ENCODE measurements at regions not wholly inside any gene's neighbourhood (a gene's known extent, or its start where the extent isn't known, plus 50 kb on each side); places are given as distances from the start of the nearest gene placed in this dataset.
"Not testable (repeated sequence)": the region's sequence is repeated elsewhere in the genome, so short reads cannot be mapped to it uniquely, and the experiment has no call there.

DNA sequence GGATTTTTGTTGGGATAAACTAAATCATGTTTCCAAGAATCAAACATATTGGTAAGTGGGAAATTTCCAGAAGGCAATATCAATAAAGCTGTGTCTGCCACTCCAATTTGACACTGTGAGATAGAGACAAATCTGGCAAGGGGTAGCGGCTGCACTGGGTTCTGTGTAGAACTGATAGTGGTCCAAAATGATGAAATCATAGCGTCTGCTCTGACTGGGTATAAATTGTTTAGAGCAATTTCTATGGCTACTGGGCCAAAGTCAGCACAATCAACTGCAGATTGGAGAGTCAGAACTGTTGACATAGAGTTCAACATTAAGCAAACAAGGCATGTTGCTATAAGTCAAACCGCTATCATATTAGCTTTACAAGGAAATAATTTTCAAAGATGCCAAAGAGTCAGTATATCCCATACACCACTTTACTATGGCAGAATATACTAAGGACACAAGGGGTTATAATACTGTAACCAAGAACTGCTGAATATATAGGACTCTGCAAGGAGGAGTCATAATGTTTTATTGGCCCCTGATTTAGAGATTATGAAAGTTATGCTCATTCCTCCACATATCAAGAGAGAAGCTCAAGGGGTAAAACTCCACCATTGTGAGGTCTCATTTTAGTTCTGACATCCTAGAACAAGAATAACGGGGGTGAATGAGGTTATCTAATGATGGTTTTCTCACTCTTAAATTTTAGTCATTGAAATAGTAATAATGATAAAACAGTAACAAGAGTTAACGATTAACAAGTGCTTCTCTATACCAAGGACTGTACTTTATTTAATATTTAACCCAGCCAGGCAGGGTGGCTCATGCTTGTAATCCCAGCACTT lies 309.7 kb upstream of the GADL1 start:
- no peaks in the 10 kb centered on the region for H3K27me3 ChIP-seq (replicated peaks)
- no peaks in the 10 kb centered on the region for H3K9me3 ChIP-seq (replicated peaks)
- no peaks in the 10 kb centered on the region for H3K36me3 ChIP-seq
- DNase-seq (ENCODE audit: low read depth in 1 of 2, low spot score in 2 of 2) = no peak
- no peak overlapping the region for H3K27ac ChIP-seq
- no peaks in the 10 kb centered on the region for H3K4me1 ChIP-seq (replicated peaks)
- H3K4me3 ChIP-seq = no peak overlapping the region

DNA sequence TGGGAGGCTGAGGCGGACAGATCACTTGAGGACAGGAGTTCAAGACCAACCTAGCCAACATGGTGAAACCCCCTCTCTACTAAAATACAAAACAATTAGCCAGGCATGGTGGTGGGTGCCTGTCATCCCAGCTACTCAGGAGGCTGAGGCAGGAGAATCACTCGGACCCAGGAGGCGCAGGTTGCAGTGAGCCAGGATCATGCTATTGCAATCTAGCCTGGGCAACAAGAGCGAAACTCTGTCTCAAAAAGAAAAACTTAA lies 310.3 kb upstream of the GADL1 start:
- not testable (repeated sequence) for H3K4me1 ChIP-seq (replicated peaks); H3K9me3 ChIP-seq (replicated peaks); H3K4me3 ChIP-seq; H3K27ac ChIP-seq; H3K36me3 ChIP-seq; H3K27me3 ChIP-seq (replicated peaks); DNase-seq (ENCODE audit: low read depth in 1 of 2, low spot score in 2 of 2)

GRCh38 chr3:31210068-31210645 lies 315.7 kb upstream of the GADL1 start:
- H3K9me3 ChIP-seq (replicated peaks) = no peaks in the 10 kb centered on the region
- H3K27ac ChIP-seq = no peak overlapping the region
- H3K4me1 ChIP-seq (replicated peaks) = peaks cover 15% of the 10 kb centered on the region
- no peak for DNase-seq (ENCODE audit: low read depth in 1 of 2, low spot score in 2 of 2)
- H3K27me3 ChIP-seq (replicated peaks) = no peaks in the 10 kb centered on the region
- no peak overlapping the region for H3K4me3 ChIP-seq
- H3K36me3 ChIP-seq = no peaks in the 10 kb centered on the region

DNA sequence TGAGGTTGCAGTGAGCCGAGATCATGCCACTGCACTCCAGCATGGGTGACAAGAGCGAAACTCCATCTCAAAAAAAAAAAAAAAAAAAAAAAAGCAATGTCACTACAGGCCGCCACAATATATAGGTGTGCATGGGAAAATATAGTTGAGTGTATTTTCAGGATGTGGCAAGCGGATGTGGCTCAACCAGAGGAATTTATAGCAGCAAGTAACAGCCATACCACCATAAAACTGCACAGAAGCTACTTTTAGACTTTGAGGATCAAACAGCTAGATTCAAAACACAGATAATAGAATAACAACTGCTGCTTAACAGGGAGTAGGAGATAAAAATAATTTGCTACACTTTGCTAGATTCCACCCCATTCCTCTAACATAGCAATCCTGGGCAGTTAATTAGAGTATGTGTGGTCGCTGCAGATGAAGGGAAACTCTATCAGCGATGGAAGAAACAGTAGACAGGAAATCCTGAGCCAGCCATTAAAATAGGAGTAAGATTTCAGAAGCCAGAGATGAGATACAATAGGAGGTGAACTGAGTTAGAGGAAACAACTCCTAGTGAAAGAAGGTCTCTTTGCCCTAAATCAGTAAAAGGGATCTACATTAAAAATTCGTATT lies 318.7 kb upstream of the STT3B start:
- Histone ChIP-seq H3K4me3 (no peak overlapping the region), H3K27ac (no peak overlapping the region), H3K27me3 (replicated peaks) (no peaks in the 10 kb centered on the region), H3K36me3 (no peaks in the 10 kb centered on the region), H3K9me3 (replicated peaks) (no peaks in the 10 kb centered on the region), H3K4me1 (replicated peaks) (peaks cover 15% of the 10 kb centered on the region)
- no peak for DNase-seq (ENCODE audit: low read depth in 1 of 2, low spot score in 2 of 2)

- no peak for DNase-seq (ENCODE audit: low read depth in 1 of 2, low spot score in 2 of 2)
Observed at GRCh38 chr3:31218082-31218481, 314.6 kb upstream of the STT3B start.

GRCh38 chr3:31219131-31219843 lies 313.4 kb upstream of the STT3B start:
- DNase-seq (ENCODE audit: low read depth in 1 of 2, low spot score in 2 of 2) = no peak
- no peaks in the 10 kb centered on the region for H3K27me3 ChIP-seq (replicated peaks)
- no peak overlapping the region for H3K27ac ChIP-seq
- H3K4me3 ChIP-seq = no peak overlapping the region
- H3K36me3 ChIP-seq = no peaks in the 10 kb centered on the region
- H3K4me1 ChIP-seq (replicated peaks) = no peaks in the 10 kb centered on the region
- no peaks in the 10 kb centered on the region for H3K9me3 ChIP-seq (replicated peaks)

More at GRCh38 chr3:31218082-31218481, 314.6 kb upstream of the STT3B start:
- no peak overlapping the region for H3K4me3 ChIP-seq
- H3K4me1 ChIP-seq (replicated peaks) = peaks cover 3% of the 10 kb centered on the region
- no peak overlapping the region for H3K27ac ChIP-seq
- no peaks in the 10 kb centered on the region for H3K36me3 ChIP-seq
- H3K9me3 ChIP-seq (replicated peaks) = no peaks in the 10 kb centered on the region
- no peaks in the 10 kb centered on the region for H3K27me3 ChIP-seq (replicated peaks)

DNA sequence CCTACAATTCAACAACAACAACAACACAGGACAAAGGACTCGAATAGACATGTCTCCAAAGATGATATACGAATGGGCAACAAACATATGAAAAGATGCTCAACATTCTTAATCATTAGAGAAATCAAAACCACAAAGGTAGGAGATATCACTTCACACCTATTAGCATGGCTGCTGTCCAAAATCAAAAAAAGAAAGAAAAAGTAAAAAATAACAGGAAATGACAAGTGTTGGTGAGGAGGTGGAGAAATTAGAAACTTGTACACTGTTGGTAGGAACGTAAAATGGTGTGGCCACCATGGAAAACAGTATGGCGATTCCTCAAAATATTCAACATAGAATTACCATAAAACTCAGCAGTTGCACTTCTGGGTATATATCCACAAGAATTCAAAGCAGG lies 312.3 kb upstream of the STT3B start:
- no peaks in the 10 kb centered on the region for H3K4me1 ChIP-seq (replicated peaks)
- no peaks in the 10 kb centered on the region for H3K36me3 ChIP-seq
- no peak overlapping the region for H3K27ac ChIP-seq
- H3K9me3 ChIP-seq (replicated peaks) = no peaks in the 10 kb centered on the region
- no peaks in the 10 kb centered on the region for H3K27me3 ChIP-seq (replicated peaks)
- DNase-seq (ENCODE audit: low read depth in 1 of 2, low spot score in 2 of 2) = no peak
- no peak overlapping the region for H3K4me3 ChIP-seq

DNA sequence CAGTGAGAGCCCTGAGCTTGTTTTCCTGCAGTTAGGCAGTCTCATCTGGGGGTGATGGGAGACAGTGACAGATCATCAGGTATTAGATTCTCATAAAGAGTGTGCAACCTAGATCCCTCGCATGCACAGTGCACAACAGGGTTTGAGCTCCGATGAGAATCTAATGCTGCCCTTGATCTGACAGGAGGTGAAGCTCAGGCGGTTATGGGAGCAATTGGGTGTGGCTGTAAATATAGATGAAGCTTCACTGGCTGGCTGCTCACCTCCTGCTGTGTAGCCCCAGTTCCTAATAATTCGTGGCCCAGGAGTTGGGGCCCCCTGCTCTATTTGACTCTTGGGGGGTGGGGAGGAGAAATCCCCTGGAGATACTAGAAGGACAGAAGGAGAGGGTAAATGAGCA lies 309.4 kb upstream of the STT3B start:
- no peak for DNase-seq (ENCODE audit: low read depth in 1 of 2, low spot score in 2 of 2)
- Histone ChIP-seq H3K4me3 (no peak overlapping the region), H3K4me1 (replicated peaks) (no peaks in the 10 kb centered on the region), H3K9me3 (replicated peaks) (no peaks in the 10 kb centered on the region), H3K27me3 (replicated peaks) (no peaks in the 10 kb centered on the region), H3K36me3 (no peaks in the 10 kb centered on the region), H3K27ac (no peak overlapping the region)

DNA sequence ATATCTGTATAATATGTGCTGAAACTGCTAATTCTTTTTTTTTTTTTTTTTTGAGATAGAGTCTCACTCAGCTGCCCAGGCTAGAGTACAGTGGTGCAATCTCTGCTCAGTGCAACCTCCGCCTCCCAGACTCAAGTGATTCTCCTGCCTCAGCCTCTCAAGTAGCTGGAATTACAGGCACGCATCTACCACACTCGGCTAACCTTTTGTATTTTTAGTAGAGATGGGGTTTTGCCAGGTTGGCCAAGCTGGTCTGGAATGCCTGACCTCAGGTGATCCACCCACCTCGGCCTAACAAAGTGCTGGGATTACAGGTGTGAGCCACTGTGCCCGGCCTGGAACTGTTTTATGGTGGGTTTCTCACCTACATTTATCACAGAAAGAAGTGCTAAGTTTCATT lies 307.8 kb upstream of the STT3B start:
- no peaks in the 10 kb centered on the region for H3K9me3 ChIP-seq (replicated peaks)
- no peak overlapping the region for H3K4me3 ChIP-seq
- H3K4me1 ChIP-seq (replicated peaks) = no peaks in the 10 kb centered on the region
- DNase-seq (ENCODE audit: low read depth in 1 of 2, low spot score in 2 of 2) = no peak
- H3K27me3 ChIP-seq (replicated peaks) = no peaks in the 10 kb centered on the region
- H3K36me3 ChIP-seq = no peaks in the 10 kb centered on the region
- no peak overlapping the region for H3K27ac ChIP-seq

GRCh38 chr3:31225923-31226322 lies 306.8 kb upstream of the STT3B start:
- Histone ChIP-seq H3K4me1 (replicated peaks) (no peaks in the 10 kb centered on the region), H3K4me3 (no peak overlapping the region), H3K36me3 (no peaks in the 10 kb centered on the region), H3K27me3 (replicated peaks) (no peaks in the 10 kb centered on the region), H3K27ac (no peak overlapping the region), H3K9me3 (replicated peaks) (no peaks in the 10 kb centered on the region)
- no peak for DNase-seq (ENCODE audit: low read depth in 1 of 2, low spot score in 2 of 2)

DNA sequence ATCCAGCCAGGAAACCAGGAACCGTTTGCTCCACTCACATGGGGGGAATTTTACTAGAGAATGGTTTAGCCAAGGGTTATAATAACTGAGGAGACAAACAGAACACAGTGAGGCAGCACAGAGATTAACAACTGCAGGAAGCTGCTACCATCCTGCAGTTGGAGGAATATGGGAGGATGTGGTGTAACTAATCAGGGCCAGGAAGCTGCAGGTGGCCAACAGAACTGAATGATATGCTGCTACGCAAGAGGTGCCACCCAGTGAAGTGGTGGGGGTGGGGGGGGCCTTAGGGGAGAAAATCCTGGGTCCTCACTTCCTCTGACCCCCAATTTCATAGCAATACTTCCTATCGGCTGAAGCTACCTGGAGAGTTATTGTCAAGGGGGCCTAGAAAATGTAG lies 306.4 kb upstream of the STT3B start:
- DNase-seq (ENCODE audit: low read depth in 1 of 2, low spot score in 2 of 2) = no peak
- Histone ChIP-seq H3K27me3 (replicated peaks) (no peaks in the 10 kb centered on the region), H3K36me3 (no peaks in the 10 kb centered on the region)

DNA sequence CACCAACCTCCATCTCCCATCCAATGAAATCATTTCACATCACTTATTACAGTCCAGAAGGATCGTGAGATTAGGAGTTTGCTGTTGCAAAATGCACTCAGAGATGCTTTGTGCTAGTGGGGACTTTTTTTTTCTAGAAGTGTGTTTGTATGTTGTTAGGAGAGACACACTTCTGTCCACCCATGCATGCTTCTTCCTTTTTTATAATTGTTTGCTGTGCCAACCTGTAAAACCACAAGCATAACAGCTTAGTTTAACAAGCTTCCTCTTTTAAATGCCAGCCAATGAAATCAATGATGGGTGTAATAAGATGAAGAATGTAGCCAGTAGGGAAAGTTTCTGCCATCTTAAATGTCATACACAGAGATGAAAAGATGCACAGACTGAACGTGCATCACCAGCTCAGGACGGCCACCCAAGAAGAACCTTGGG lies 305.6 kb upstream of the STT3B start:
- H3K4me1 ChIP-seq (replicated peaks) = no peaks in the 10 kb centered on the region
- no peak overlapping the region for H3K4me3 ChIP-seq
- H3K36me3 ChIP-seq = no peaks in the 10 kb centered on the region
- no peaks in the 10 kb centered on the region for H3K27me3 ChIP-seq (replicated peaks)
- no peak for DNase-seq (ENCODE audit: low read depth in 1 of 2, low spot score in 2 of 2)
- H3K9me3 ChIP-seq (replicated peaks) = no peaks in the 10 kb centered on the region
- no peak overlapping the region for H3K27ac ChIP-seq

More for the DNA sequence above, 306.4 kb upstream of the STT3B start:
- no peaks in the 10 kb centered on the region for H3K4me1 ChIP-seq (replicated peaks)
- no peaks in the 10 kb centered on the region for H3K9me3 ChIP-seq (replicated peaks)
- H3K4me3 ChIP-seq = no peak overlapping the region
- H3K27ac ChIP-seq = no peak overlapping the region

DNA sequence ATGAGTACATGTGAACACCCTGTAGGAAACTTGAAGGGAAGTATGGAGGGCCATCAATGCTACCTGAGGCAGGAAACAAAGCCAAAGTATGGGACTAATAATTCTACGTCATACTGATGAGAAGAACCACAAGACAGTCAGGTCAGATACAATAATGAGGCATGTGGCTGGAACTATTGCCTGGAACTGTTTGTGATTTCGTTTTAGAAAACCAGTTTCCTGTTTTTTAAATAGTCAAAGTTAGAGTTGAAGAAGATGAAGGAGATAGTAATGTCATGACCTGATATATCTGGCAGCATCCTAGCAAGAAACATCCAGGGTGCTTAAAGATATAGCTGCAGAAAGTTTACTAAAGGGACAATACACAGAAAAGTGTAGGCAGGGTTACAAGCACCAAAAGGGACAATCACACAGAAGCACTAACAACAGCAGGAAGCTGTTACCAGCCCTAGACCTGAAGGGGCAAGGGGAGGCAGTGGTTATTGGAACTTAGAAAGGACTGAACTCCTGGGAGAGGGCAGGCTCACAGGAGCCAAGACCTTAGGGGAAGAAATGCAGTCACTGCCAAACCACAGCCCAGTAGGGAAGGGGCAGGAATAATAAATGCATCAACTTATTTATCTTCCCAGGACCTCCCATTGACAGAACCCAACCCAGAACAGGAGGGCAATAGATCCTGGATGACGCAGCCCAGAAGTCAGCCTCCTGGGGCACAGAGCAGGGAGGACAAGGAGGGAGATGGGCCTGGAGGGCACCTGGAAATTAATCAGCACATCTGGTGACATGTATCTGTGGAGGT lies 302.1 kb upstream of the STT3B start:
- no peak overlapping the region for H3K27ac ChIP-seq
- H3K9me3 ChIP-seq (replicated peaks) = no peaks in the 10 kb centered on the region
- H3K4me1 ChIP-seq (replicated peaks) = no peaks in the 10 kb centered on the region
- H3K4me3 ChIP-seq = no peak overlapping the region
- no peaks in the 10 kb centered on the region for H3K27me3 ChIP-seq (replicated peaks)
- DNase-seq (ENCODE audit: low read depth in 1 of 2, low spot score in 2 of 2) = no peak
- H3K36me3 ChIP-seq = no peaks in the 10 kb centered on the region

Data from SJSA1 (cell line).